GM23338 (cell line): ENCODE measurements at regions not wholly inside any gene's neighbourhood (a gene's known extent, or its start where the extent isn't known, plus 50 kb on each side); places are given as distances from the start of the nearest gene placed in this dataset.

Experiments
- ATAC-seq: fragments of 200-7000 bp; cut with Tn5 transposase; 3 replicates; pipeline ENCODE4 v1.9.1; 2020
- DNase-seq: peaks from one replicate; pipeline ENCODE4 v3.0.0-alpha.2; 2015; ENCODE audit warnings: low spot score
- H2AFZ ChIP-seq: fragments of 200-600 bp; sonication (generic); 2 replicates; pipeline ENCODE4 v1.8.0; 2016; ENCODE audit warnings: antibody characterized with exemption, mild to moderate bottlenecking, moderate library complexity
- H3F3A ChIP-seq: fragments of 200-600 bp; sonication (generic); replicated peaks from 2 replicates; pipeline ENCODE4 v1.8.0; 2017; ENCODE audit warnings: antibody characterized with exemption, mixed run types, low read depth
- H3K27ac ChIP-seq: fragments of 200-600 bp; sonication (generic); 2 replicates; pipeline ENCODE4 v1.6.1; 2016; ENCODE audit warnings: low read depth
- H3K27me3 ChIP-seq: fragments of 200-600 bp; sonication (generic); 2 replicates; pipeline ENCODE4 v1.8.0; 2016; ENCODE audit warnings: mild to moderate bottlenecking, mixed run types, moderate library complexity; ENCODE audit not compliant: insufficient read depth
- H3K36me3 ChIP-seq: fragments of 200-600 bp; sonication (generic); 2 replicates; pipeline ENCODE4 v1.8.0; 2016; ENCODE audit warnings: mild to moderate bottlenecking; ENCODE audit not compliant: insufficient read depth
- H3K4me1 ChIP-seq: fragments of 200-600 bp; sonication (generic); 2 replicates; pipeline ENCODE4 v1.8.0; 2016; ENCODE audit warnings: mild to moderate bottlenecking, moderate library complexity; ENCODE audit not compliant: insufficient read depth
- H3K4me2 ChIP-seq: fragments of 200-600 bp; sonication (generic); 2 replicates; pipeline ENCODE4 v1.7.1; 2017; ENCODE audit warnings: mixed run types
- H3K4me3 ChIP-seq: fragments of 200-600 bp; sonication (generic); 2 replicates; pipeline ENCODE4 v1.6.1; 2016; ENCODE audit warnings: mixed run types
- H3K79me2 ChIP-seq: fragments of 200-600 bp; sonication (generic); replicated peaks from 2 replicates; pipeline ENCODE4 v1.8.0; 2017; ENCODE audit warnings: mild to moderate bottlenecking; ENCODE audit not compliant: insufficient read depth
- H3K9me2 ChIP-seq: fragments of 200-600 bp; sonication (generic); 2 replicates; pipeline ENCODE4 v1.8.0; 2017; ENCODE audit not compliant: insufficient read depth
- H4K20me1 ChIP-seq: fragments of 200-600 bp; sonication (generic); replicated peaks from 2 replicates; pipeline ENCODE4 v1.8.0; 2017; ENCODE audit warnings: mild to moderate bottlenecking; ENCODE audit not compliant: insufficient read depth
- H3K27ac Mint-ChIP-seq: 2 replicates; pipeline ENCODE4 v1.8.0; 2020; ENCODE audit warnings: inconsistent platforms, mild to moderate bottlenecking, moderate library complexity, mixed read lengths
- H3K27me3 Mint-ChIP-seq: 3 replicates; pipeline ENCODE4 v1.8.0; 2022; ENCODE audit warnings: low read depth, mild to moderate bottlenecking, moderate library complexity, mixed read lengths, inconsistent platforms; ENCODE audit not compliant: insufficient read depth, poor library complexity
- H3K36me3 Mint-ChIP-seq: 3 replicates; pipeline ENCODE4 v1.8.0; 2021; ENCODE audit warnings: low read depth, mild to moderate bottlenecking, inconsistent platforms, moderate library complexity, mixed read lengths
- H3K4me1 Mint-ChIP-seq: 3 replicates; pipeline ENCODE4 v1.8.0; 2020; ENCODE audit warnings: mild to moderate bottlenecking, inconsistent platforms, mixed read lengths
- H3K4me3 Mint-ChIP-seq: 3 replicates; pipeline ENCODE4 v1.8.0; 2021; ENCODE audit warnings: moderate library complexity, mild to moderate bottlenecking, inconsistent platforms, mixed read lengths
- H3K9me3 Mint-ChIP-seq: 3 replicates; pipeline ENCODE4 v1.8.0; 2020; ENCODE audit warnings: moderate library complexity, mild to moderate bottlenecking, inconsistent platforms, mixed read lengths
- CREB1 ChIP-seq: fragments of 250-450 bp; sonication (Bioruptor Pico); IDR thresholded peaks from 2 replicates; pipeline ENCODE4 v1.5.0; 2020; ENCODE audit warnings: low read depth, mild to moderate bottlenecking, moderate library complexity
- CTCF ChIP-seq, 2 experiments: fragments of 200-600 bp in 1 of 2; sonication (generic) in 1 of 2; conservative IDR thresholded peaks; 2 replicates each; pipeline versions ENCODE4 v1.5.1 to v1.6.1; 2016 to 2017; ENCODE audit warnings: antibody characterized with exemption in 2 of 2, low read depth in 2 of 2, mild to moderate bottlenecking in 2 of 2, moderate library complexity in 1 of 2
- ETS1 ChIP-seq: IDR thresholded peaks from 2 replicates; pipeline ENCODE4 v1.6.1; 2016; ENCODE audit warnings: antibody characterized with exemption
- EZH2 ChIP-seq: fragments of 200-600 bp; sonication (generic); IDR thresholded peaks from one replicate; pipeline ENCODE4 v1.8.0; 2017; ENCODE audit warnings: antibody characterized with exemption, mild to moderate bottlenecking, low read depth; ENCODE audit not compliant: unreplicated experiment
- EZH2phosphoT487 ChIP-seq: fragments of 200-600 bp; sonication (generic); IDR thresholded peaks from one replicate; pipeline ENCODE4 v1.8.1; 2018; ENCODE audit warnings: antibody characterized with exemption; ENCODE audit not compliant: unreplicated experiment
- JUNB ChIP-seq: IDR thresholded peaks from one replicate; pipeline ENCODE4 v1.6.1; 2016; ENCODE audit warnings: antibody characterized with exemption; ENCODE audit not compliant: unreplicated experiment
- NANOG ChIP-seq: IDR thresholded peaks from 2 replicates; pipeline ENCODE4 v1.6.1; 2016; ENCODE audit warnings: antibody characterized with exemption, borderline replicate concordance
- POLR2AphosphoS5 ChIP-seq: IDR thresholded peaks from 2 replicates; pipeline ENCODE4 v1.6.1; 2016; ENCODE audit warnings: antibody characterized with exemption, low read depth
- REST ChIP-seq: IDR thresholded peaks from one replicate; pipeline ENCODE4 v1.6.1; 2018; ENCODE audit warnings: antibody characterized with exemption; ENCODE audit not compliant: unreplicated experiment
- STAT1 ChIP-seq: IDR thresholded peaks from one replicate; pipeline ENCODE4 v1.6.1; 2016; ENCODE audit warnings: antibody characterized with exemption; ENCODE audit not compliant: unreplicated experiment
- ZNF114 ChIP-seq: fragments of 250-450 bp; sonication (Bioruptor Pico); IDR thresholded peaks from 2 replicates; pipeline ENCODE4 v1.5.0; 2020; ENCODE audit warnings: mild to moderate bottlenecking, moderate library complexity
- ZNF331 ChIP-seq: fragments of 250-450 bp; sonication (Bioruptor Pico); IDR thresholded peaks from 2 replicates; pipeline ENCODE4 v1.5.0; 2020; ENCODE audit warnings: low read depth, mild to moderate bottlenecking, moderate library complexity
- ZNF462 ChIP-seq: fragments of 250-450 bp; sonication (Bioruptor Pico); IDR thresholded peaks from 2 replicates; pipeline ENCODE4 v1.5.0; 2020; ENCODE audit warnings: mild to moderate bottlenecking, moderate library complexity

- no peaks in the 10 kb centered on the region for H4K20me1 ChIP-seq
- Mint-ChIP-seq H3K36me3 (no peaks in the 10 kb centered on the region), H3K27me3 (no peaks in the 10 kb centered on the region), H3K4me1 (no peaks in the 10 kb centered on the region), H3K4me3 (no peak overlapping the region), H3K27ac (no peak overlapping the region), H3K9me3 (peaks cover 6% of the 10 kb centered on the region; the same call in 2 of the 3 replicates)
- no peak overlapping the region for H2AFZ ChIP-seq
- H3K27ac ChIP-seq = no peak overlapping the region
- no peaks in the 10 kb centered on the region for H3K4me1 ChIP-seq
- no peaks in the 10 kb centered on the region for H3K79me2 ChIP-seq
- DNase-seq (no peak), ATAC-seq (no peak)
- H3K4me3 ChIP-seq = no peak overlapping the region
- no peaks in the 10 kb centered on the region for H3K27me3 ChIP-seq
- no peaks in the 10 kb centered on the region for H3F3A ChIP-seq
- H3K4me2 ChIP-seq = no peak overlapping the region
- no peak for TF ChIP-seq REST
- no peak for TF ChIP-seq EZH2phosphoT487
- TF ChIP-seq ZNF331 (CRISPR knock-in tag) = no peak
- TF ChIP-seq CREB1 = no peak
- no peak for TF ChIP-seq JUNB
- no peak for TF ChIP-seq ZNF462 (CRISPR knock-in tag)
- TF ChIP-seq POLR2AphosphoS5 = no peak
- TF ChIP-seq ZNF114 (CRISPR knock-in tag) = no peak
- TF ChIP-seq CTCF (conservative IDR thresholded peaks at IDR 0.05; ENCODE audit: low read depth in 2 of 2) = no peak
- TF ChIP-seq NANOG = no peak
- no peak for TF ChIP-seq ETS1
- no peak for TF ChIP-seq EZH2
- no peak for TF ChIP-seq STAT1
- H3K36me3 ChIP-seq = no peaks in the 10 kb centered on the region
- H3K9me2 ChIP-seq = no peaks in the 10 kb centered on the region
Measured at GRCh38 chr1:96387785-96388184, 333.8 kb upstream of the PTBP2 start.
